GM23248 (cell line): ENCODE measurements at regions not wholly inside any gene's neighbourhood (a gene's known extent, or its start where the extent isn't known, plus 50 kb on each side); places are given as distances from the start of the nearest gene placed in this dataset.

Experiments
- DNase-seq: peaks from one replicate; pipeline ENCODE4 v3.0.0-alpha.2; 2015
- H2AFZ ChIP-seq: fragments of 200-600 bp; sonication (generic); 2 replicates; pipeline ENCODE4 v1.6.1; 2016; ENCODE audit warnings: antibody characterized with exemption
- H3F3A ChIP-seq: fragments of 200-600 bp; sonication (generic); 2 replicates; pipeline ENCODE4 v1.6.1; 2016; ENCODE audit warnings: mild to moderate bottlenecking, antibody characterized with exemption, mixed run types; ENCODE audit not compliant: insufficient read depth
- H3K27ac ChIP-seq: fragments of 200-600 bp; sonication (generic); 2 replicates; pipeline ENCODE4 v1.5.1; 2016; ENCODE audit warnings: mild to moderate bottlenecking
- H3K27me3 ChIP-seq: fragments of 200-600 bp; sonication (generic); replicated peaks from 2 replicates; pipeline ENCODE4 v1.6.1; 2016; ENCODE audit warnings: mild to moderate bottlenecking; ENCODE audit not compliant: insufficient read depth
- H3K36me3 ChIP-seq: fragments of 200-600 bp; sonication (generic); 2 replicates; pipeline ENCODE4 v1.6.1; 2016; ENCODE audit warnings: low read depth, mild to moderate bottlenecking
- H3K4me1 ChIP-seq: fragments of 200-600 bp; sonication (generic); 2 replicates; pipeline ENCODE4 v1.6.1; 2016; ENCODE audit warnings: mild to moderate bottlenecking; ENCODE audit not compliant: insufficient read depth
- H3K4me2 ChIP-seq: fragments of 200-600 bp; sonication (generic); one replicate; pipeline ENCODE4 v1.6.1; 2016; ENCODE audit warnings: mild to moderate bottlenecking; ENCODE audit not compliant: unreplicated experiment
- H3K4me3 ChIP-seq: fragments of 200-600 bp; sonication (generic); 2 replicates; pipeline ENCODE4 v1.5.1; 2016; ENCODE audit warnings: mild to moderate bottlenecking
- H3K79me2 ChIP-seq: fragments of 200-600 bp; sonication (generic); 2 replicates; pipeline ENCODE4 v1.6.1; 2016; ENCODE audit warnings: mild to moderate bottlenecking; ENCODE audit not compliant: insufficient read depth
- H3K9ac ChIP-seq: fragments of 200-600 bp; sonication (generic); 2 replicates; pipeline ENCODE4 v1.6.1; 2016; ENCODE audit warnings: mild to moderate bottlenecking
- H3K9me2 ChIP-seq: fragments of 200-600 bp; sonication (generic); 2 replicates; pipeline ENCODE4 v1.6.1; 2016; ENCODE audit warnings: mixed run types, mild to moderate bottlenecking, moderate library complexity; ENCODE audit not compliant: insufficient read depth
- H3K9me3 ChIP-seq: fragments of 200-600 bp; sonication (generic); one replicate; pipeline ENCODE4 v1.6.1; 2017; ENCODE audit warnings: low read depth
- H4K20me1 ChIP-seq: fragments of 200-600 bp; sonication (generic); 2 replicates; pipeline ENCODE4 v1.6.0; 2016; ENCODE audit not compliant: insufficient read depth
- EZH2 ChIP-seq: fragments of 200-600 bp; sonication (generic); IDR thresholded peaks from 2 replicates; pipeline ENCODE4 v1.6.1; 2018; ENCODE audit warnings: antibody characterized with exemption, mild to moderate bottlenecking; ENCODE audit not compliant: insufficient read depth, poor library complexity, severe bottlenecking
- EZH2phosphoT487 ChIP-seq: fragments of 200-600 bp; sonication (generic); IDR thresholded peaks from 2 replicates; pipeline ENCODE4 v1.6.1; 2018; ENCODE audit warnings: antibody characterized with exemption, moderate library complexity, mild to moderate bottlenecking, low read depth; ENCODE audit not compliant: insufficient read depth
- WGBS, 2 experiments: methylation state at CpG; one replicate each; pipeline ENCODE4 v1.1.6; 2015 to 2017; ENCODE audit warnings: low lambda C conversion rate in 2 of 2, low coverage in 1 of 2; ENCODE audit errors: missing lambda C conversion rate in 2 of 2; 5-methylcytosine and 5-hydroxymethylcytosine counted together
- in situ Hi-C: fragments of 300-500 bp; cut with MboI; formaldehyde crosslinking; loops from 2 replicates; pipeline ENCODE4 v1.15.0; 2020

DNA sequence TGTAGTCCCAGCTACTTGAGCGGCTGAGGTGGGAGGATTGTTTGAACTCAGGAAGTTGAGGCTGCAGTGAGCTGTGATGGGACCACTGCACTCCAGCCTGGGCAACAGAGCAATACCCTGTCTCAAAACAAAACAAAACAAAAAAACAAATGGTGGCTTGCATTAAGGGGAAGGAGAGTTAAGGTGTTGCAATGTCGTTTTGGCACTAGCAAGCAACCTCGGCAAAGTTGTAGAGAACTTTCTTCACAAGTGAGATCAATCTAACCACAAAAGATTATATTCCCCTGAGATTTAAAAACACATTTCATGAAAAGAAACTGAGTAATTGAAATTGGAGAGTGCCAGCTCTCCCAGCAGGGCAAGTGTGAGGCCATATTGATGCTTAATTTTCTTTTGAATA lies 153.7 kb downstream of the KLF5 start:
- no peak overlapping the region for H3K4me2 ChIP-seq
- no peaks in the 10 kb centered on the region for H3K79me2 ChIP-seq
- TF ChIP-seq EZH2: no peak
- TF ChIP-seq EZH2phosphoT487: no peak
- peaks cover 34% of the 10 kb centered on the region for H3K4me1 ChIP-seq
- in situ Hi-C loops: no loop called here
- no peak overlapping the region for H2AFZ ChIP-seq
- H3K4me3 ChIP-seq: no peak overlapping the region
- 53 to 54% methylated on average over 3 of the region's 3 CpGs for WGBS, 2 experiments
- H3K27ac ChIP-seq: no peak overlapping the region
- H3F3A ChIP-seq: peaks cover 26% of the 10 kb centered on the region
- no peaks in the 10 kb centered on the region for H3K27me3 ChIP-seq
- H3K9me3 ChIP-seq: no peaks in the 10 kb centered on the region
- no peak overlapping the region for H3K9ac ChIP-seq
- no peaks in the 10 kb centered on the region; the same call in 1 of the 2 replicates for H3K9me2 ChIP-seq
- DNase-seq: no peak
- H3K36me3 ChIP-seq: no peaks in the 10 kb centered on the region
- H4K20me1 ChIP-seq: no peaks in the 10 kb centered on the region

DNA sequence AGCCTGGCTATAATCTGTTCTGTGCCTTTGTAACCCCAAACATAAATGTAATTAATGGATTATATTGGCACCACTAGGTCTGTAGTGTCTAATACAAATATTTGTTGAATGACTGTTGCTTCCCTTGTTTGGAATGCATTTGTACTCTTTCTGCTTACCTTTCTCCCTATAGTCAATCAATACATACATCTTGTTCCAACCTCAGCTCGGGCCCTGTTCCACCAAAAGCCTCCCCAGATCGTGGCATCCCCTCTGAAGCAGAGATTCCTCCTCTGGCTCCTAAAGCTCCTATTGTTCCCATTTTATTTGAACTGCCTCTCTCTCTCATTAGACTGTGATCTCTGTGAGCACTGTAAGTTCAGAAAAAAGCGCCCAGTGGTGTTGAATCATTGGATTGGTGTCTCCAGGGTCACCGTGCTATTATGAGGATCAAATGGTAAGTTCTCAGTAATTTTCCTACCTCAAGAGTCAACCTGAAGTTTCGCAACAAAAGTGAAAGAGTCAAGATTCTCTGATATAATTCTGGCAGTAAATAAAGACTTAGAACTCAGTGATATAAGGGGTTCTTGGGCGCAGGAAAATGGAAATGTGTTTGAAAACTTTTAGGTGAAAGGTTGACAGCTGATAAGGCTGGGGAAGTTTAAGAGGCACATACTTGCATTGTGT lies 151.5 kb downstream of the KLF5 start:
- no peak overlapping the region for H3K27ac ChIP-seq
- in situ Hi-C loops: no loop called here
- TF ChIP-seq EZH2: no peak
- TF ChIP-seq EZH2phosphoT487: no peak
- no peak overlapping the region for H2AFZ ChIP-seq
- H3K4me3 ChIP-seq: no peak overlapping the region
- peaks cover 14% of the 10 kb centered on the region; the same call in 1 of the 2 replicates for H3K4me1 ChIP-seq
- DNase-seq: peak; percentile 15
- no peaks in the 10 kb centered on the region for H3K79me2 ChIP-seq
- H3K9me2 ChIP-seq: no peaks in the 10 kb centered on the region; the same call in 1 of the 2 replicates
- H3K4me2 ChIP-seq: no peak overlapping the region
- H3K9ac ChIP-seq: no peak overlapping the region
- 0 out of 2 replicates have a peak, but pooled peaks cover 10% of the 10 kb centered on the region for H3F3A ChIP-seq
- H4K20me1 ChIP-seq: no peaks in the 10 kb centered on the region
- 46 to 52% methylated on average over 6 of the region's 6 CpGs for WGBS, 2 experiments
- H3K27me3 ChIP-seq: peaks cover 7% of the 10 kb centered on the region; the same call in 1 of the 2 replicates
- H3K9me3 ChIP-seq: no peaks in the 10 kb centered on the region
- no peaks in the 10 kb centered on the region for H3K36me3 ChIP-seq

- H3K9me3 ChIP-seq: no peaks in the 10 kb centered on the region
- DNase-seq: no peak
- WGBS, 2 experiments: 40 to 48% methylated on average over 5 of the region's 5 CpGs
- H3K4me3 ChIP-seq: no peak overlapping the region
- H3K27me3 ChIP-seq: peaks cover 7% of the 10 kb centered on the region; the same call in 1 of the 2 replicates
- TF ChIP-seq EZH2phosphoT487 (no peak), EZH2 (no peak)
- no peak overlapping the region for H3K9ac ChIP-seq
- peaks cover 20% of the 10 kb centered on the region for H3K4me1 ChIP-seq
- no peaks in the 10 kb centered on the region for H3K9me2 ChIP-seq
- H2AFZ ChIP-seq: no peak overlapping the region
- H3F3A ChIP-seq: no peaks in the 10 kb centered on the region
- no peak overlapping the region for H3K27ac ChIP-seq
- in situ Hi-C loops: no loop called here
- no peaks in the 10 kb centered on the region for H4K20me1 ChIP-seq
- no peaks in the 10 kb centered on the region for H3K79me2 ChIP-seq
- H3K36me3 ChIP-seq: no peaks in the 10 kb centered on the region
- no peak overlapping the region for H3K4me2 ChIP-seq
Measured at GRCh38 chr13:73204952-73205351, 146.1 kb downstream of the KLF5 start.

- no peak overlapping the region for H3K27ac ChIP-seq
- H3K36me3 ChIP-seq: no peaks in the 10 kb centered on the region
- H3K4me2 ChIP-seq: no peak overlapping the region
- no peaks in the 10 kb centered on the region for H3F3A ChIP-seq
- 67 to 80% methylated on average over 2 of the region's 2 CpGs for WGBS, 2 experiments
- H4K20me1 ChIP-seq: no peaks in the 10 kb centered on the region
- H3K4me1 ChIP-seq: peaks cover 18% of the 10 kb centered on the region
- in situ Hi-C loops: no loop called here
- no peaks in the 10 kb centered on the region for H3K9me3 ChIP-seq
- no peak overlapping the region for H3K9ac ChIP-seq
- no peaks in the 10 kb centered on the region for H3K27me3 ChIP-seq
- H3K79me2 ChIP-seq: no peaks in the 10 kb centered on the region
- no peak for TF ChIP-seq EZH2phosphoT487
- TF ChIP-seq EZH2: no peak
- no peak overlapping the region for H2AFZ ChIP-seq
- DNase-seq: peak; percentile 45
- no peaks in the 10 kb centered on the region for H3K9me2 ChIP-seq
- H3K4me3 ChIP-seq: no peak overlapping the region
Measured at GRCh38 chr13:73201626-73202025, 142.8 kb downstream of the KLF5 start.
